H1 (cell line): ENCODE measurements at regions not wholly inside any gene's neighbourhood (a gene's known extent, or its start where the extent isn't known, plus 50 kb on each side); places are given as distances from the start of the nearest gene placed in this dataset.

ENCODE experiments used
- ATF2 ChIP-seq: IDR thresholded peaks from 2 replicates; pipeline ENCODE4 v1.6.1; 2012; ENCODE audit warnings: low read length, inconsistent platforms
- BCL11A ChIP-seq, 2 experiments: IDR thresholded peaks; one replicate each; pipeline ENCODE4 v1.6.1; 2011; ENCODE audit warnings: low read depth in 2 of 2, low read length in 2 of 2, mild to moderate bottlenecking in 2 of 2
- POLR2A ChIP-seq, 2 experiments: IDR thresholded peaks; 1 replicate in 1 of 2; 2 replicates in 1 of 2; pipeline ENCODE4 v1.6.1; 2011; ENCODE audit warnings: low read depth in 2 of 2, low read length in 2 of 2, mild to moderate bottlenecking in 2 of 2; ENCODE audit errors: control extremely low read depth in 1 of 2
- SP1 ChIP-seq: IDR thresholded peaks from 2 replicates; pipeline ENCODE4 v1.6.1; 2011; ENCODE audit warnings: low read depth, low read length
- TF ChIP-seq, protein P1 (sequence below), 3 experiments: IDR thresholded peaks; 1 replicate in 2 of 3; 2 replicates in 1 of 3; pipeline versions ENCODE4 v1.5.1 to v1.6.1; 2011; ENCODE audit warnings: low read length in 3 of 3, mild to moderate bottlenecking in 3 of 3, inconsistent platforms in 2 of 3, low read depth in 1 of 3, moderate library complexity in 1 of 3; ENCODE audit not compliant: insufficient read depth in 1 of 3; ENCODE audit errors: control extremely low read depth in 1 of 3
- TF ChIP-seq, protein P2 (sequence below): IDR thresholded peaks from 2 replicates; pipeline ENCODE4 v1.6.1; 2012; ENCODE audit warnings: inconsistent platforms

DNA sequence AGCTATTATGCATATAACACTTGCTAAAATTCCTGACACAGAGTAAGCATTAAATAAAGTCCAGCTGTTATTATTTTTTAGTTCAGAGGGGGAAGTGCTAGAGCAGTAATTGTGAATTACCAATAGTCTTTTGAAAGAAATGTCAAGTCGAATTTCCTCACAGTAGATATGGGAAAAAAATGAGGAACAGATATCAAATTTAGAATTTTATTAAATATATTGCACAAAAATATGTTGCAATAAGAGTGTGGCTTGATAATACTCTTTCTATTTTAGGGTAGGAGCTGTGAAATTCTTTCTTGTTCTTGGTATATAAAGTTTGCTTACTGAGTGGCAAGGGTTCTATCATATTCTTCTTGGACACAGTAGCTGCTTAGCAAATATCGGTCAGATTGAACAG, 181.3 kb downstream of the NFKBIZ start:
- no peak for TF ChIP-seq ATF2
- no peak for TF ChIP-seq BCL11A (IDR thresholded peaks at IDR 0.05; ENCODE audit: low read depth in 2 of 2, low read length in 2 of 2)
- TF ChIP-seq SP1: no peak
- no peak for TF ChIP-seq POLR2A (IDR thresholded peaks at IDR 0.05; ENCODE audit: control extremely low read depth in 1 of 2, low read depth in 2 of 2, low read length in 2 of 2)
- TF ChIP-seq, protein P1, sequence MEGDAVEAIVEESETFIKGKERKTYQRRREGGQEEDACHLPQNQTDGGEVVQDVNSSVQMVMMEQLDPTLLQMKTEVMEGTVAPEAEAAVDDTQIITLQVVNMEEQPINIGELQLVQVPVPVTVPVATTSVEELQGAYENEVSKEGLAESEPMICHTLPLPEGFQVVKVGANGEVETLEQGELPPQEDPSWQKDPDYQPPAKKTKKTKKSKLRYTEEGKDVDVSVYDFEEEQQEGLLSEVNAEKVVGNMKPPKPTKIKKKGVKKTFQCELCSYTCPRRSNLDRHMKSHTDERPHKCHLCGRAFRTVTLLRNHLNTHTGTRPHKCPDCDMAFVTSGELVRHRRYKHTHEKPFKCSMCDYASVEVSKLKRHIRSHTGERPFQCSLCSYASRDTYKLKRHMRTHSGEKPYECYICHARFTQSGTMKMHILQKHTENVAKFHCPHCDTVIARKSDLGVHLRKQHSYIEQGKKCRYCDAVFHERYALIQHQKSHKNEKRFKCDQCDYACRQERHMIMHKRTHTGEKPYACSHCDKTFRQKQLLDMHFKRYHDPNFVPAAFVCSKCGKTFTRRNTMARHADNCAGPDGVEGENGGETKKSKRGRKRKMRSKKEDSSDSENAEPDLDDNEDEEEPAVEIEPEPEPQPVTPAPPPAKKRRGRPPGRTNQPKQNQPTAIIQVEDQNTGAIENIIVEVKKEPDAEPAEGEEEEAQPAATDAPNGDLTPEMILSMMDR (IDR thresholded peaks at IDR 0.05; ENCODE audit: control extremely low read depth in 1 of 3, insufficient read depth in 1 of 3, low read depth in 1 of 3, low read length in 3 of 3): no peak
- TF ChIP-seq, protein P2, sequence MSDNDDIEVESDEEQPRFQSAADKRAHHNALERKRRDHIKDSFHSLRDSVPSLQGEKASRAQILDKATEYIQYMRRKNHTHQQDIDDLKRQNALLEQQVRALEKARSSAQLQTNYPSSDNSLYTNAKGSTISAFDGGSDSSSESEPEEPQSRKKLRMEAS: no peak
